Activated naive CD8-positive, alpha-beta T cell treated with anti-CD3 and anti-CD28 coated beads, Interleukin-2, amount 10 ng/mL, durations not matched to agents 7 days and 5 days (primary cell): ENCODE measurements at regions not wholly inside any gene's neighbourhood (a gene's known extent, or its start where the extent isn't known, plus 50 kb on each side); places are given as distances from the start of the nearest gene placed in this dataset.

Source experiments
- ATAC-seq: fragments of 150-1000 bp; cut with Tn5 transposase; one replicate; pipeline ENCODE4 v1.10.0; 2021; ENCODE audit warnings: low read depth, moderate library complexity
- POLR2A ChIA-PET: fragments of 350-600 bp; sonication (Branson Sonifier 250); formaldehyde crosslinking; loops from one replicate; lab custom pipeline; 2021; ENCODE audit warnings: antibody characterized with exemption; lab: Charles Lee
- DNase-seq: peaks from one replicate; pipeline ENCODE4 v3.0.0; 2021
- H3K27ac Mint-ChIP-seq: one replicate; pipeline ENCODE4 v1.8.0; 2022; ENCODE audit warnings: mild to moderate bottlenecking, mixed read lengths
- H3K27me3 Mint-ChIP-seq: one replicate; pipeline ENCODE4 v1.8.0; 2022; ENCODE audit warnings: mild to moderate bottlenecking, moderate library complexity, mixed read lengths
- H3K36me3 Mint-ChIP-seq: one replicate; pipeline ENCODE4 v1.8.0; 2021; ENCODE audit warnings: mild to moderate bottlenecking, mixed read lengths
- H3K4me1 Mint-ChIP-seq: one replicate; pipeline ENCODE4 v1.8.0; 2021; ENCODE audit warnings: mixed read lengths
- H3K4me3 Mint-ChIP-seq: one replicate; pipeline ENCODE4 v1.8.0; 2022; ENCODE audit warnings: mild to moderate bottlenecking, moderate library complexity, mixed read lengths
- H3K9me3 Mint-ChIP-seq: one replicate; pipeline ENCODE4 v1.8.0; 2021; ENCODE audit warnings: mixed read lengths

DNA sequence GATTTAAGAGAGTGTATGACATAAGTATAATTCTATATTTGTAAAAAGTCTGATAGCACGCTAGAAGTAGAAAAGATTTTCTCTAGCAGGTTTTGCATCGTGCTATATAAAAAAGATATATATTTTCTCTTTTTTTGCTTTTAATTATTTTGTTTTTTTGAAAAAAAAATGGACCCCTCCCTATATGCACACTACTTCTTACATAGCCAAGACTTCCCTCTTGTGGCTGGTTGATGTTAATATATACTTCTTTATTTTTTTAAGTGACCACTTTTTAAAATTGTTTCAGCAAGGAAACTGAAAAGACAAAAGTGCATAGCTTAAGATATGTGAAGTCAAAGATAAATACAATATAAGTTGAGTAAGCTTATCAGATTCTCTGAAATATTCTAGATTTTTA is 1202.8 kb downstream of the DIAPH3 start:
- no peaks in the 10 kb centered on the region for H3K36me3 Mint-ChIP-seq
- no peak for DNase-seq
- H3K4me3 Mint-ChIP-seq, result no peak overlapping the region

DNA sequence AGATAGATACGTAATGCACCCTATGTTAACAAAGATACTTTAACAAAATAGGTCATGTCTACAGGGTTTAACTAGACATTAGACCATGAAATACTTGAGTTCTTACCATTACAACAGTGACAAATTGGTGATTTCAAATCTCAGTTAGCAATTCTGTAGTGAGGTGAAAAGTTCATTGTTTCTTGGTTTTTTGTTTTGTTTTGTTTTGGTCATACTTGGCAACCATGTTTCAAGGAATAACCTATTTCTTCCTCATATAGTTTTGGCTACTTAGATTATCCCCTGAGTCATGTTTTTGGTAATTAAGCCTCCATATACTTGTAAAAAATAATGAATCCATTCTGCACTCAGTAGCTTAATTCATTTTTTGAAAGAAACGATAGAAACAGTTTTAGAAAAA is 1200.4 kb downstream of the DIAPH3 start:
- no peak overlapping the region for H3K27ac Mint-ChIP-seq
- H3K4me3 Mint-ChIP-seq, result no peak overlapping the region
- H3K27me3 Mint-ChIP-seq, result no peaks in the 10 kb centered on the region
- ATAC-seq (no peak), DNase-seq (no peak)
- H3K4me1 Mint-ChIP-seq, result no peaks in the 10 kb centered on the region
- no peaks in the 10 kb centered on the region for H3K9me3 Mint-ChIP-seq
- H3K36me3 Mint-ChIP-seq, result no peaks in the 10 kb centered on the region
- POLR2A ChIA-PET, result no interaction called here

More for the DNA sequence above, 1202.8 kb downstream of the DIAPH3 start:
- no peaks in the 10 kb centered on the region for H3K4me1 Mint-ChIP-seq
- no peaks in the 10 kb centered on the region for H3K27me3 Mint-ChIP-seq
- no peaks in the 10 kb centered on the region for H3K9me3 Mint-ChIP-seq
- POLR2A ChIA-PET, result no interaction called here
- ATAC-seq, result no peak
- no peak overlapping the region for H3K27ac Mint-ChIP-seq

DNA sequence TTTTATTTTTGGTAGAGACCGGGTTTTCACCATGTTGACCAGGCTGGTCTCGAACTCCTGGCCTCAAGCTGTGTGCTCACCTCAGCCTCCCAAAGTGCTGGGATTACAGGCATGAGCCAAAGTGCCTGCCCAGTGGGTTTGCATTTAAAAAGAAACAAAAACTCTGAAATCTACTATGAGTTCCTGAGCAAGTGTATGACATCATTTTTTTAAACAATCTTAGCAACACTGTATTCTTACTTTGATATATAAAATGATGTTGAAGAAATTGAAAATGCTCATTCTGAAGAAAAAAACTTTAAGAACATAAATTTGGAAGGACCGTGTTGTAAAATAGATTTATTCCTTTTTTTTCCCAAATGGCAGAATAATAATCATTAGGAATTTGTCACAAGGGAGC is 1199.7 kb downstream of the DIAPH3 start:
- H3K36me3 Mint-ChIP-seq, result no peaks in the 10 kb centered on the region
- POLR2A ChIA-PET, result no interaction called here
- no peaks in the 10 kb centered on the region for H3K4me1 Mint-ChIP-seq
- H3K9me3 Mint-ChIP-seq, result no peaks in the 10 kb centered on the region
- H3K4me3 Mint-ChIP-seq, result no peak overlapping the region
- DNase-seq (no peak), ATAC-seq (no peak)
- no peak overlapping the region for H3K27ac Mint-ChIP-seq
- H3K27me3 Mint-ChIP-seq, result no peaks in the 10 kb centered on the region

DNA sequence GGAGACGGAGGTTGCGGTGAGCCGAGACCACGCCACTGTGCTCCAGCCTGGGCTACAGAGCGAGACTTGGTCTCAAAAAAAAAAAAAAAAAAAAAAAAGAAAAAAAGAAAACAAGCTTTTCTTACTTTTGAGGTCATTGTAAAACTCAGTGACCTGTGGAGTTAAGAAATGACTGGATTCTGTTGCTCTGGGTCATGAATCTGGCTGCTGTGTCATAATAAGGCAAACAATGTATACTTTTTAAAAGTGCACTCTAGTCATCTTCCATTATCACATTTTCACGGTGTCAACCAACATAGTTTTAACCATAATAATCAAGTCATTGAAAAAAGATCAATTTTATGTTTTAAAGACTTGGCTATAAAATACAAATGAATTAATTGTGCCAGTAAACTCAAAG is 1186.6 kb downstream of the DIAPH3 start:
- H3K27ac Mint-ChIP-seq, result no peak overlapping the region
- H3K4me1 Mint-ChIP-seq, result no peaks in the 10 kb centered on the region
- DNase-seq (no peak), ATAC-seq (no peak)
- POLR2A ChIA-PET, result no interaction called here
- H3K27me3 Mint-ChIP-seq, result no peaks in the 10 kb centered on the region
- H3K36me3 Mint-ChIP-seq, result no peaks in the 10 kb centered on the region
- H3K4me3 Mint-ChIP-seq, result no peak overlapping the region
- H3K9me3 Mint-ChIP-seq, result no peaks in the 10 kb centered on the region

DNA sequence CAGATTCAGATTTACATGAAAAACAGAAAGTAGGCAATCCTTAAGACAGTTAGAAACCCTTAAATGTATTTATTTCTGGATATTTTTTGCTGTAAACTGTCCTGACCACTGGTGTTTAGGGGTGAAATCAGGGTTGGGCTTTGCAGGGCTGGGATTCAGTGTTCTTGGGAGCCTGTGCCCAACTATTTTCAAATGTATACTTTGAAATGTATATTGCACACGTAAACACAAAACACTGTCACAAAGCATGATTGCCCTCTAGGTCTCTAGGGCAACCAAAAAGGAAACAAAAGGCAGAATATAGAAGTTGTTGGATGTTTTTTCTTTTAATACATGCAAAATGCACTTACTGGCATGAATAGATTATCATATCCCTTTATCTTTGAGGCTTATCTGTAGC is 1185.4 kb downstream of the DIAPH3 start:
- Mint-ChIP-seq H3K27me3 (no peaks in the 10 kb centered on the region), H3K4me3 (no peak overlapping the region), H3K9me3 (peaks cover 2% of the 10 kb centered on the region), H3K36me3 (no peaks in the 10 kb centered on the region), H3K4me1 (no peaks in the 10 kb centered on the region), H3K27ac (no peak overlapping the region)
- ATAC-seq (no peak), DNase-seq (no peak)
- POLR2A ChIA-PET, result no interaction called here

DNA sequence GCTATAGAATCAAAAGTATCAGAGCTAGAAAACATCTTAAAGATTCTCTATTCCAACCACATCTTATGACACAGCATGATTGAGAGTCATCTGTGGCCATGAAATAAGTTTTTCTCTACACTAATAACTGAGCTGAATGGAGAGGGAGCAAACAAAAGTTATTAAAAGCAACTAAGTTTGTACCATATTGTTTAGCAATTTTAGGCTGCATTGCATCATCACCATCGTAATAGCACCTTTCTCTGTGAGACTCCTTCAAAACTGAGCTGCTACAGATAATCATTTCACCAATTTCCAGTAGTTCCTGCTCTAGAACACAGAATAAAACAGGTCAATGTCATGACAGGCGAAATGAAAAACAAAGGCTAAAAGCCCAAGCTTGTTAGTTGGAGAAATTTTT is 1183.9 kb downstream of the DIAPH3 start:
- DNase-seq (no peak), ATAC-seq (no peak)
- POLR2A ChIA-PET, result no interaction called here
- Mint-ChIP-seq H3K4me1 (no peaks in the 10 kb centered on the region), H3K4me3 (no peak overlapping the region), H3K27ac (no peak overlapping the region), H3K27me3 (no peaks in the 10 kb centered on the region), H3K36me3 (no peaks in the 10 kb centered on the region), H3K9me3 (peaks cover 6% of the 10 kb centered on the region)

DNA sequence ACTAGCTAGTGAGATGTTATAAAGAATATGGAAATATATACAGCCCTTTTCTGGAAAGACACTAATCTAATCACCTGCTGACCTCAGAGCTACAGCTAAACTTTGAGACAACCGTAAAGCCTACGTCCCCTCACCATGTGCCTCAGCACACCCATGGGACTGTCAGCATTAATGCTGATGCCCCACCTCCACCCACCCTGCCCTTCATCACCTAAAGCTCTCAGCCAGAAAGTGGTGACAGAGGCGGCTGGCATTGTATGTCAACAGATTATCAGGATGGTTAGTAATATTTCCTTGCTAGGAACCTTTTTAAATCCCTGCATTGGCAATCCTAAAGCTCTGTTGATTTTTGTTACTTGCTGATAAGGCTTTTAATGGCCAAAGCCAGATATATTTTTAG is 1177.9 kb downstream of the DIAPH3 start:
- Mint-ChIP-seq H3K36me3 (no peaks in the 10 kb centered on the region), H3K4me1 (no peaks in the 10 kb centered on the region), H3K27me3 (no peaks in the 10 kb centered on the region), H3K9me3 (peaks cover 8% of the 10 kb centered on the region), H3K27ac (no peak overlapping the region), H3K4me3 (no peak overlapping the region)
- POLR2A ChIA-PET, result no interaction called here
- ATAC-seq (no peak), DNase-seq (no peak)

DNA sequence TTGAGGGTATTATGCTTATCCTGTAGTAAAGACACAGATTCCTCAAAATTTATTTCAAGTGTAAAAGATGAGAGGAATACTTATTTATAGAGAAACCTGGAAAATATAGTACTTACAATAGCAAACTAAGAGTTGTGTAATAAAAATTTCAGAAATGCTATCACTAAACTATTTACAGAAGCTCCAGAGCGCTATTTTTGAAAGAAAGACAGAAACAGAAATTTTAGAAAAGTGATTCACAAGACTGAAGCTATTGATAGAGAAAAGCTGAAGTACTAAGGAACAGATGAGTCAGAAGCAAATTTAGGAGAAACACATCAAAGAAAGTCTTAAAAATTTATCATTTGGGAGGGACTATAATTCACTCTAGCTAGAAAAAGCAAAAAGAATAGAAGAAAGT is 1174.2 kb downstream of the DIAPH3 start:
- Mint-ChIP-seq H3K9me3 (peaks cover 4% of the 10 kb centered on the region), H3K4me1 (no peaks in the 10 kb centered on the region), H3K36me3 (no peaks in the 10 kb centered on the region), H3K4me3 (no peak overlapping the region), H3K27me3 (no peaks in the 10 kb centered on the region), H3K27ac (no peak overlapping the region)
- ATAC-seq, result no peak
- DNase-seq, result no peak
- POLR2A ChIA-PET, result no interaction called here

DNA sequence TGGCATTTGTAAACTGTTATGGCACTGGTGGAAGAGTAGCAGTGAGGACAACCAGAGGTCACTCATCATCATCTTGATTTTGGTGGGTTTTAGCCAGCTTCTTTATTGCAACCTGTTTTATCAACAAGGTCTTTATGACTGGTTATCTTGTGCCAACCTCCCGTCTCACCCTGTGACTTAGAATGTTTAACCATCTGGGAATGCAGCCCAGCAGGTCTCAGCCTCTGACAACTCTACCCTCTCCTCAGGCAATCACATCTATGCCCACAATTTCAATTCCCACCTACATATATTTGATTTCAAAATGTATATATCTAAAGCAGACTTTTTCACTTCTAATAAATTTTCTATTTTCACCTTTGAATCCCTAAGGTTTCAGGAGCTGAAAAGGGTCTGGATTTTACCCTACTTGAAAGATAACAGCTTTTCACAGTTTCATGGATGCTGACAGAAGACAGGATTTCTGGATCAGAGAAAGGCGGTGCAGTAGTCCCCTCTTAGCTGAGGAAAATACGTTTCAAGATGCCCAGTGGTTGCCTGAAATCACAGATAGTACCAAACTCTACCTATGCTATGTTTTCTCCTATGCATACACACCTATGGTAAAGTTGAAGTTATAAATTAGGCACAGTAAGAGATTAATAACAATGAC is 1171.8 kb downstream of the DIAPH3 start:
- Mint-ChIP-seq H3K27ac (no peak overlapping the region), H3K9me3 (peaks cover 2% of the 10 kb centered on the region), H3K27me3 (no peaks in the 10 kb centered on the region), H3K4me1 (no peaks in the 10 kb centered on the region), H3K36me3 (no peaks in the 10 kb centered on the region), H3K4me3 (no peak overlapping the region)
- ATAC-seq, result no peak
- no peak for DNase-seq
- POLR2A ChIA-PET, result no interaction called here

DNA sequence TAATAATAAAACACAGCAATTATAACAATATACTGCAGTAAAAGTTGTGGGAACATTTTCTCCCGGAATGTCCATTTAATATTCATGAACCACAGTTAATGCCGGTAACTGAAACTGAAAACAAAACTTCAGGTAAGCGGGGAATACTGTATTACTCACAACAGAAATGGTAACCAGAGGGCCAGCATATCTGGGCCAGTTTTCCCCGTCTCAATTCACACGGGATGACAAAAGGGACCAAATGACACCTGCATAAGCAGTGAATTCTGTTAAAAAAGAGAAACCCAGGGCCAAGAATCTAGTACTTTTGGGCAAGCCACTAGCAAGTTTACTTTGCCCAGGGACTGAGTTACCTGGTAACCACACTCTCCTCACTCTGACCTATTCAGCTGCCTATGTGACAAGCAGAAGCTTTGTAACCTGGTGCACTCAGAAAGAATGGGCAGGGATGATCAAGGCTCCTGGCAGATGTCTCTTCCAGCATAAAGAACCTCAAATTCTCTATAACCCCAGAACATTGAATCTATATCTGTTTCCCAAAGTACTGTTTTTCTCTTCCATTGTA is 1171.2 kb downstream of the DIAPH3 start:
- DNase-seq (no peak), ATAC-seq (no peak)
- no peaks in the 10 kb centered on the region for H3K4me1 Mint-ChIP-seq
- H3K27me3 Mint-ChIP-seq, result no peaks in the 10 kb centered on the region
- no peaks in the 10 kb centered on the region for H3K36me3 Mint-ChIP-seq
- H3K4me3 Mint-ChIP-seq, result no peak overlapping the region
- POLR2A ChIA-PET, result no interaction called here
- no peak overlapping the region for H3K27ac Mint-ChIP-seq
- peaks cover 2% of the 10 kb centered on the region for H3K9me3 Mint-ChIP-seq

DNA sequence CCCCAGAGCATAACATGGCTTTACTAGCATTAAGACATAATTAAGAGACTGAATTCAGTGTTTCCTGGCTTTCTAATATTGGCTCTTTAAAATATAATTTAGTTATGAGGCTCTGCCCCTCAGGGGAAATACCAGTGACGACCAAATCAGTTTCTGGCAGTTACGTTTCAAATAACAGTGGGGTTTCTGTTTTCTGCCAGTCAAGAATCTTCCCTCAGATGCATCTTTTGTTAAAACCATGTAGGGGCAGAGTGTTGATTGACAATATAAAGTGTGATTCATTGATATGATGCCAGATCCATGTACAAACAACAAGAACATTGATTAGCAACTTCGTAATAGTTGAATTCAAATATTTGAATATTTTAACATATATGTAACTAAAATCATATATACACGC is 1169.7 kb downstream of the DIAPH3 start:
- no peak overlapping the region for H3K27ac Mint-ChIP-seq
- ATAC-seq, result no peak

DNA sequence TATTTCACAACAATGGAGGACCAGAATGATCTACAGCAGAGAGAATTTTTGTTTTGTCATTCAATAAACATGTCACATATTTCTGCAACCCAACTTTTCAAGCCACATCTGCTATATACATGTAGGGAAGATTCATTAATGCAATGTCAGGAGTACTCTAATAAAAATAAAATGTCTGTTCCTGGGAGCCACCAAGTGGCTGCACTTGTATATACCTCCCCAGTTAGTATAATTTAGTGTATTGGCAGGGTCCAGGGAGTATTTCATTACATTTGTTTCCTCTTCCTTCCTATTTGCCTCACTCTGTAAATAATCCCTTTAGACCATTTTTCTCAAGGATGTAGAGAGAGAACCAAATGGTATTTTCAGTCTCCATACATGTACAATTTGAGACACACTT is 1169.0 kb downstream of the DIAPH3 start:
- no peak for ATAC-seq
- Mint-ChIP-seq H3K9me3 (no peaks in the 10 kb centered on the region), H3K27me3 (no peaks in the 10 kb centered on the region), H3K36me3 (no peaks in the 10 kb centered on the region), H3K4me3 (no peak overlapping the region), H3K4me1 (no peaks in the 10 kb centered on the region), H3K27ac (no peak overlapping the region)
- POLR2A ChIA-PET, result no interaction called here
- no peak for DNase-seq

More for the DNA sequence above, 1169.7 kb downstream of the DIAPH3 start:
- POLR2A ChIA-PET, result no interaction called here
- no peak overlapping the region for H3K4me3 Mint-ChIP-seq
- H3K27me3 Mint-ChIP-seq, result no peaks in the 10 kb centered on the region
- no peak for DNase-seq
- H3K4me1 Mint-ChIP-seq, result no peaks in the 10 kb centered on the region
- no peaks in the 10 kb centered on the region for H3K9me3 Mint-ChIP-seq
- H3K36me3 Mint-ChIP-seq, result no peaks in the 10 kb centered on the region

DNA sequence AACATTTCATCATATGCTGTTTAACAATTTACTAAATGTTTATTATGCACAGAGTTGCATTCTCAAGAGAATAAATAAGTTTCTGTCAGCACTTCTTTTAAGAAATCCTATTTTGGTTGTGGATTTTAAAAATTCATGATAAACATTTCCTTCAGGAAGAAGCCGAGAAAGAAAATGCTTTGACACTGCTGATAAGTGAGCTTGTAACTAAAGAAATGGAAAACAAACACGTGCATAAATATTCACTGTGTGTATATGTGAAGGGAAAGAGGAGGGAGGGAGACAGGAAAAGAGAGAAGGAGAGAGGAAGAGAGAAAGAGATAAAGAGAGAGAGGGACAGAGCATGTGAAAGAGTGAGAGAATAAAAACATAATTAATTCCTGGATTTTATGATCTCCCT is 1165.0 kb downstream of the DIAPH3 start:
- H3K27me3 Mint-ChIP-seq, result no peaks in the 10 kb centered on the region
- no peak overlapping the region for H3K4me3 Mint-ChIP-seq
- H3K36me3 Mint-ChIP-seq, result no peaks in the 10 kb centered on the region
- H3K4me1 Mint-ChIP-seq, result no peaks in the 10 kb centered on the region
- H3K9me3 Mint-ChIP-seq, result peaks cover 3% of the 10 kb centered on the region
- DNase-seq (no peak), ATAC-seq (no peak)
- POLR2A ChIA-PET, result no interaction called here
- no peak overlapping the region for H3K27ac Mint-ChIP-seq

DNA sequence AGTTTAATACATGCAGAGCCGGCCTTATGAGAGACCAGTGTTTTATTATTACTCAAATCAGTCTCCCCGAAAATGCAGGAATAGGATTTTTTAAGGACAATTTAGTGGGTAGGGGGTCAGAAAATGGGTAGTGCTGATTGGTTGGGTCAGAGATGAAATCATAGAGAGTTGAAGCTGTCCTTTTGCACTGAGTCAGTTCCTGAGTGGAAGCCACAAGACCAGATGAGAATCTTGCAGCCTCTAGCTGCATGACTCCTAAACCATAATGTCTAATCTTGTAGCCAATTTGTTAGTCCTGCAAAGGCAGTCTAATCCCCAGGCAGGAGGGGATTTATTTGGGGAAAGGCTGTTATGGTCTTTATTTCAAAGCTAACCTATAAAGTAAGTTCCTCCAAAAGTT is 1163.9 kb downstream of the DIAPH3 start:
- Mint-ChIP-seq H3K36me3 (no peaks in the 10 kb centered on the region), H3K27me3 (no peaks in the 10 kb centered on the region), H3K9me3 (peaks cover 3% of the 10 kb centered on the region), H3K4me3 (no peak overlapping the region), H3K4me1 (no peaks in the 10 kb centered on the region), H3K27ac (no peak overlapping the region)
- no peak for ATAC-seq
- POLR2A ChIA-PET, result no interaction called here
- no peak for DNase-seq
